Endothelial cell of umbilical vein (primary cell): ENCODE measurements at regions not wholly inside any gene's neighbourhood (a gene's known extent, or its start where the extent isn't known, plus 50 kb on each side); places are given as distances from the start of the nearest gene placed in this dataset.

ENCODE experiments used
- BruUV-seq: library from RNA; stranded (reverse); fragments of 400-500 nt; replicated peaks from 2 replicates; lab custom pipeline; 2021; lab: Mats Ljungman, UMichigan
- CTCF ChIA-PET: fragments of 300-600, 350-600 bp; sonication (Branson Sonifier 250); formaldehyde crosslinking; loops from one replicate; lab custom pipeline; 2021; ENCODE audit warnings: antibody characterized with exemption, inconsistent platforms; lab: Charles Lee
- POLR2A ChIA-PET: fragments of 300-600, 350-600 bp; sonication (Branson Sonifier 250); formaldehyde crosslinking; loops from one replicate; lab custom pipeline; 2021; ENCODE audit warnings: antibody characterized with exemption, inconsistent platforms; lab: Charles Lee
- DNase-seq: peaks from one replicate; pipeline ENCODE4 v3.0.0-alpha.2; 2011; ENCODE audit warnings: low read depth, low spot score
- FAIRE-seq: peaks from 2 replicates; lab custom pipeline; 2011; peaks lifted over from hg19 to GRCh38; lab: Jason Lieb, UNC
- H2AFZ ChIP-seq: 2 replicates; pipeline ENCODE4 v1.6.0; 2012; ENCODE audit warnings: low read depth, low read length, control low read depth, inconsistent platforms
- H3K27ac ChIP-seq: 2 replicates; pipeline ENCODE4 v1.5.1; 2011; ENCODE audit warnings: low read depth, mild to moderate bottlenecking, control low read depth, low read length, moderate library complexity; ENCODE audit not compliant: insufficient read depth
- H3K27me3 ChIP-seq, 2 experiments: 2 replicates each; pipeline versions ENCODE4 v1.6.0 to v1.6.1; 2011; ENCODE audit warnings: low read length in 2 of 2, mixed read lengths in 1 of 2; ENCODE audit not compliant: control insufficient read depth in 2 of 2, insufficient read depth in 2 of 2
- H3K36me3 ChIP-seq, 2 experiments: 2 replicates in 1 of 2; 3 replicates in 1 of 2; pipeline ENCODE4 v1.5.1; 2011; ENCODE audit warnings: low read length in 2 of 2, mild to moderate bottlenecking in 1 of 2, moderate library complexity in 1 of 2; ENCODE audit not compliant: control insufficient read depth in 2 of 2, insufficient read depth in 2 of 2; ENCODE audit errors: extremely low read depth in 1 of 2
- H3K4me1 ChIP-seq: 3 replicates; pipeline ENCODE4 v1.5.1; 2011; ENCODE audit warnings: mild to moderate bottlenecking, low read length; ENCODE audit not compliant: control insufficient read depth, insufficient read depth; ENCODE audit errors: extremely low read depth
- H3K4me2 ChIP-seq: 2 replicates; pipeline ENCODE4 v1.6.1; 2011; ENCODE audit warnings: low read length, control low read depth, mixed read lengths; ENCODE audit not compliant: insufficient read depth
- H3K4me3 ChIP-seq, 3 experiments: fragments of 200-600 bp in 1 of 3; sonication (generic), shearing (Covaris generic) in 1 of 3; replicated peaks in 1 of 3; 2 replicates each; pipeline ENCODE4 v1.5.1; 2011 to 2016; ENCODE audit warnings: control low read depth in 3 of 3, low read length in 3 of 3, mild to moderate bottlenecking in 2 of 3, inconsistent platforms in 1 of 3, low read depth in 1 of 3, moderate library complexity in 1 of 3; ENCODE audit not compliant: insufficient read depth in 1 of 3
- H3K79me2 ChIP-seq: 2 replicates; pipeline ENCODE4 v1.6.0; 2012; ENCODE audit warnings: low read length, inconsistent platforms; ENCODE audit not compliant: control insufficient read depth, insufficient read depth
- H3K9ac ChIP-seq: replicated peaks from 2 replicates; pipeline ENCODE3; 2011; ENCODE audit warnings: low read length, control low read depth; ENCODE audit not compliant: insufficient read depth; ENCODE audit errors: extremely low read depth
- H3K9me1 ChIP-seq: replicated peaks from 3 replicates; pipeline ENCODE4 v1.6.0; 2011; ENCODE audit warnings: mild to moderate bottlenecking, low read length; ENCODE audit not compliant: control insufficient read depth, insufficient read depth; ENCODE audit errors: extremely low read depth
- H3K9me3 ChIP-seq: replicated peaks from 2 replicates; pipeline ENCODE4 v1.5.1; 2012; ENCODE audit warnings: low read length, inconsistent platforms; ENCODE audit not compliant: control insufficient read depth, insufficient read depth
- H4K20me1 ChIP-seq: replicated peaks from 2 replicates; pipeline ENCODE3; 2011; ENCODE audit warnings: mild to moderate bottlenecking, low read length; ENCODE audit not compliant: control insufficient read depth, insufficient read depth; ENCODE audit errors: extremely low read depth
- FOS ChIP-seq: IDR thresholded peaks from 2 replicates; pipeline ENCODE4 v1.6.1; 2011; ENCODE audit warnings: mild to moderate bottlenecking, low read length, moderate library complexity, borderline replicate concordance; ENCODE audit not compliant: insufficient read depth
- MAX ChIP-seq: IDR thresholded peaks from 2 replicates; pipeline ENCODE4 v1.6.1; 2011; ENCODE audit not compliant: insufficient read depth, insufficient read length
- POLR2A ChIP-seq: IDR thresholded peaks from 2 replicates; pipeline ENCODE4 v1.6.1; 2012; ENCODE audit warnings: low read depth, mild to moderate bottlenecking, control low read depth, low read length
- POLR2AphosphoS5 ChIP-seq: IDR thresholded peaks from 2 replicates; pipeline ENCODE4 v1.6.1; 2012; ENCODE audit warnings: low read depth, mild to moderate bottlenecking, control low read depth, low read length, moderate library complexity; ENCODE audit not compliant: insufficient read depth
- dilution Hi-C: fragments of 300-500 bp; cut with MboI; formaldehyde crosslinking; loops from one replicate; pipeline ENCODE4 v1.15.0; 2019; ENCODE audit warnings: low sequenced_read_pairs; ENCODE audit not compliant: extremely low pct_ligation_motif_present
- intact Hi-C: fragments of 100-400 bp; cut with micrococcal nuclease; formaldehyde crosslinking; loops from one replicate; pipeline ENCODE4 v1.10.0; 2022
- TF ChIP-seq, protein P1 (sequence below), 2 donors: IDR thresholded peaks; 1 replicate in 1 of 2; 2 replicates in 1 of 2; pipeline ENCODE4 v1.5.1; 2011; ENCODE audit warnings: low read length in 2 of 2, mild to moderate bottlenecking in 2 of 2, moderate library complexity in 2 of 2, control low read depth in 1 of 2, inconsistent platforms in 1 of 2, low read depth in 1 of 2; ENCODE audit not compliant: insufficient read depth in 1 of 2; ENCODE audit errors: extremely low read depth in 1 of 2

DNA sequence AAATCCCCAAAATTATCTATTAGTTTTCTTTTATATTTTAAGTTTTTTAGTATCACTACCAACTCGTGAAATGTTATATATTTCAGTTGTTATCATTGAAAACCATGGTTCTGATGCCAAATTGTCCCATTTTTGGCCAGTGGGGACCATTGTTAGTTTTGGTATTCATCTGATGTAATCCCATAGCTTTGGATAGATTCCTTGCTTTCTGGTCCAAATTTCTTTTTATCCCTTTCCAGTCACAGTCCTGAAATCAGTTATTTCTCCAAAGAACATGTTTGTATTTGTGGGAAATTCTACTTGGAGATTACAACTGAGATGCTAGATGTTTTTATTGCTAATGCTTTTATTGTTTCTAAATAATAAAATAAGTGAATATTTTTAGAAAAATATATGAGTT is 976.8 kb upstream of the CRIM1 start:
- H3K36me3 ChIP-seq: no peaks in the 10 kb centered on the region
- H2AFZ ChIP-seq: no peak overlapping the region
- intact Hi-C loops: no loop called here
- H3K9me1 ChIP-seq: no peaks in the 10 kb centered on the region
- dilution Hi-C loops: no loop called here
- CTCF ChIA-PET: no interaction called here
- no peaks in the 10 kb centered on the region for H3K79me2 ChIP-seq
- H3K27me3 ChIP-seq: no peaks in the 10 kb centered on the region
- DNase-seq: no peak
- no peak overlapping the region for H3K9ac ChIP-seq
- POLR2A ChIA-PET: no interaction called here
- H3K4me2 ChIP-seq: no peak overlapping the region
- no peak overlapping the region for H3K27ac ChIP-seq
- no peak for FAIRE-seq
- H3K9me3 ChIP-seq: no peaks in the 10 kb centered on the region
- no peak overlapping the region for H3K4me3 ChIP-seq
- H3K4me1 ChIP-seq: no peaks in the 10 kb centered on the region
- no peaks in the 10 kb centered on the region for H4K20me1 ChIP-seq
- TF ChIP-seq POLR2AphosphoS5 (no peak), MAX (no peak)
- BruUV-seq: no TSS peak

GRCh38 chr2:35374845-35375244 is 980.7 kb upstream of the CRIM1 start:
- Histone ChIP-seq H3K4me2 (no peak overlapping the region), H4K20me1 (no peaks in the 10 kb centered on the region), H3K9ac (no peak overlapping the region), H3K9me1 (no peaks in the 10 kb centered on the region), H3K27me3 (no peaks in the 10 kb centered on the region), H3K36me3 (no peaks in the 10 kb centered on the region), H3K27ac (no peak overlapping the region), H3K4me3 (no peak overlapping the region), H3K79me2 (no peaks in the 10 kb centered on the region), H3K4me1 (no peaks in the 10 kb centered on the region), H2AFZ (no peak overlapping the region), H3K9me3 (no peaks in the 10 kb centered on the region)
- dilution Hi-C loops: no loop called here
- ChIA-PET CTCF (no interaction called here), POLR2A (no interaction called here)
- DNase-seq: no peak
- BruUV-seq: no TSS peak
- intact Hi-C loops: no loop called here
- TF ChIP-seq, protein P1, sequence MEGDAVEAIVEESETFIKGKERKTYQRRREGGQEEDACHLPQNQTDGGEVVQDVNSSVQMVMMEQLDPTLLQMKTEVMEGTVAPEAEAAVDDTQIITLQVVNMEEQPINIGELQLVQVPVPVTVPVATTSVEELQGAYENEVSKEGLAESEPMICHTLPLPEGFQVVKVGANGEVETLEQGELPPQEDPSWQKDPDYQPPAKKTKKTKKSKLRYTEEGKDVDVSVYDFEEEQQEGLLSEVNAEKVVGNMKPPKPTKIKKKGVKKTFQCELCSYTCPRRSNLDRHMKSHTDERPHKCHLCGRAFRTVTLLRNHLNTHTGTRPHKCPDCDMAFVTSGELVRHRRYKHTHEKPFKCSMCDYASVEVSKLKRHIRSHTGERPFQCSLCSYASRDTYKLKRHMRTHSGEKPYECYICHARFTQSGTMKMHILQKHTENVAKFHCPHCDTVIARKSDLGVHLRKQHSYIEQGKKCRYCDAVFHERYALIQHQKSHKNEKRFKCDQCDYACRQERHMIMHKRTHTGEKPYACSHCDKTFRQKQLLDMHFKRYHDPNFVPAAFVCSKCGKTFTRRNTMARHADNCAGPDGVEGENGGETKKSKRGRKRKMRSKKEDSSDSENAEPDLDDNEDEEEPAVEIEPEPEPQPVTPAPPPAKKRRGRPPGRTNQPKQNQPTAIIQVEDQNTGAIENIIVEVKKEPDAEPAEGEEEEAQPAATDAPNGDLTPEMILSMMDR (IDR thresholded peaks at IDR 0.05; ENCODE audit: extremely low read depth in 1 of 2, insufficient read depth in 1 of 2, low read depth in 1 of 2, low read length in 2 of 2): no peak
- TF ChIP-seq POLR2A (no peak), FOS (no peak)
- FAIRE-seq: no peak
